ENCODE measurements at regions not wholly inside any gene's neighbourhood (a gene's known extent, or its start where the extent isn't known, plus 50 kb on each side); places are given as distances from the start of the nearest gene placed in this dataset.

DNA sequence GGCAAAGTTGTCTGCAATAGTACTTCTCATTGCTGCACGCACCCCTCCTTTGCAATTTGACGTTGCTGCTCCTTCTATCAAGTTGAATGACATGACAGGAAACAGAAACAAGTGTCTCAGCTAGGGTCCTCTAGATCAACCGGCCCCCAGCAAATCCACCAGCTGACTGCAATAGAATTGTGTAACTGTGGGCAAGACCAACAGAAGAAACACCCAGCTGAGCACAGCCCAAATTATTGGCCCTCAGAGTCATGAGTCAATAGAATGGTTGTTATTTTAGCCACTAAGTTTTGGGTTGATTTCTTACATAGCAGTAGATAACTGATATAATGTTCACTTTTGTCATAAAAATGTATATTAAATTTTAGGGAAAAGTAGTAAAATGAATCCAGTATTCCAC, 202.7 kb downstream of the MAFB start:
- DNase-seq (ENCODE audit: low spot score in 2 of 2): no peak
- no peaks in the 10 kb centered on the region for H3K4me1 Mint-ChIP-seq
- H3K27me3 Mint-ChIP-seq: peaks cover 4% of the 10 kb centered on the region
- no peak for ATAC-seq (ENCODE audit: low read depth)
- no peaks in the 10 kb centered on the region for H3K9me3 Mint-ChIP-seq
- H3K27ac Mint-ChIP-seq: no peak overlapping the region
- no peak overlapping the region for H3K4me3 Mint-ChIP-seq
- no peaks in the 10 kb centered on the region for H3K36me3 Mint-ChIP-seq

GRCh38 chr20:40481743-40482458, 207.1 kb downstream of the MAFB start:
- no peaks in the 10 kb centered on the region for H3K36me3 Mint-ChIP-seq
- H3K27me3 Mint-ChIP-seq: peaks cover 8% of the 10 kb centered on the region

GRCh38 chr20:40481337-40481736, 207.7 kb downstream of the MAFB start:
- no peak overlapping the region for H3K4me3 Mint-ChIP-seq
- peaks cover 11% of the 10 kb centered on the region for H3K27me3 Mint-ChIP-seq
- DNase-seq (ENCODE audit: low spot score in 2 of 2) (no peak), ATAC-seq (ENCODE audit: low read depth) (no peak)
- no peaks in the 10 kb centered on the region for H3K36me3 Mint-ChIP-seq
- no peaks in the 10 kb centered on the region for H3K9me3 Mint-ChIP-seq
- H3K27ac Mint-ChIP-seq: no peak overlapping the region
- no peaks in the 10 kb centered on the region for H3K4me1 Mint-ChIP-seq

More at GRCh38 chr20:40481743-40482458, 207.1 kb downstream of the MAFB start:
- H3K4me3 Mint-ChIP-seq: no peak overlapping the region
- ATAC-seq (ENCODE audit: low read depth) (no peak), DNase-seq (ENCODE audit: low spot score in 2 of 2) (no peak)
- no peaks in the 10 kb centered on the region for H3K9me3 Mint-ChIP-seq
- H3K4me1 Mint-ChIP-seq: no peaks in the 10 kb centered on the region
- no peak overlapping the region for H3K27ac Mint-ChIP-seq

DNA sequence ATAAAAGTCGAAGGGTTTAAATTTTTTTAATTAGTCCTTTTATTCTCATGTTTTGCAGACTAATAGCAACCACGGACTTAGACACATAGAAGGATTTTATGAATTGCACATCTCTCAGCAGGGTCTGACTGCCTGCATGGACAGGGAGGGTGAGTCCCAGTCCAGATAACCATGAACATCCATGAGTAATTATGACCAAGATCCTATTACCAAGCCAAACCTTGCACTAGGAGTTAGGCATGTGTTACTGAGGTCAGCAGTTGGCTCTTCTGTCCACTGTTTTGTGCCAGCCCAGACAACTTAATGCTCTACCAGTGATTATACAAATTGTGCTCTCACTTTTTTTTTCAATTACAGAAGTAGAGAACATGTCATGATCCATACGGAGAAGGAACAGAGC, 211.2 kb downstream of the MAFB start:
- Mint-ChIP-seq H3K4me3 (no peak overlapping the region), H3K27ac (no peak overlapping the region), H3K36me3 (no peaks in the 10 kb centered on the region), H3K9me3 (no peaks in the 10 kb centered on the region), H3K4me1 (no peaks in the 10 kb centered on the region), H3K27me3 (peaks cover 12% of the 10 kb centered on the region)
- ATAC-seq (ENCODE audit: low read depth) (no peak), DNase-seq (ENCODE audit: low spot score in 2 of 2) (no peak)

DNA sequence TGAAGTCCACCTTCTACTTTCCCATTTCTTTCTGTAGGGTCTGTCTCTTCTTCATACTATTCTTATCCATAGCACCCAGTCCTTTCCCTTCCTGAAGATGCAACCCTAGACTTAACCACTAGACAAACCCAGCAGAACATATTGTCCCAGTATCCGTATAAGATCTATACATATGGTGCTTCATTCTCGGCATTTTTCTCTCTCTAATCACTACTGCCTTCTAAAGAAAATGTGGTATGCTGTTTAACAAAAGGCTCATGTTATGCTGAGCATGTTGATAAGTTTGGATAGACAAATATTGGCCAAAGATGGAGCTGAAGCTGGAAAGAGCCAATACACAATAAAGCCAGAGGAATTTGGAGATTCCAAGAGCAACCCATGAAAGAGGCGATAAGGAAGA, 212.6 kb downstream of the MAFB start:
- Mint-ChIP-seq H3K9me3 (no peaks in the 10 kb centered on the region), H3K4me3 (no peak overlapping the region), H3K27ac (no peak overlapping the region), H3K36me3 (no peaks in the 10 kb centered on the region), H3K27me3 (peaks cover 8% of the 10 kb centered on the region), H3K4me1 (no peaks in the 10 kb centered on the region)
- DNase-seq (ENCODE audit: low spot score in 2 of 2): no peak
- no peak for ATAC-seq (ENCODE audit: low read depth)

- Mint-ChIP-seq H3K27ac (no peak overlapping the region), H3K4me1 (peaks cover 15% of the 10 kb centered on the region), H3K9me3 (no peaks in the 10 kb centered on the region), H3K36me3 (no peaks in the 10 kb centered on the region), H3K27me3 (peaks cover 7% of the 10 kb centered on the region), H3K4me3 (no peak overlapping the region)
- ATAC-seq (ENCODE audit: low read depth) (no peak), DNase-seq (ENCODE audit: low spot score in 2 of 2) (no peak)
Measured at GRCh38 chr20:40472905-40473304, 216.1 kb downstream of the MAFB start.

DNA sequence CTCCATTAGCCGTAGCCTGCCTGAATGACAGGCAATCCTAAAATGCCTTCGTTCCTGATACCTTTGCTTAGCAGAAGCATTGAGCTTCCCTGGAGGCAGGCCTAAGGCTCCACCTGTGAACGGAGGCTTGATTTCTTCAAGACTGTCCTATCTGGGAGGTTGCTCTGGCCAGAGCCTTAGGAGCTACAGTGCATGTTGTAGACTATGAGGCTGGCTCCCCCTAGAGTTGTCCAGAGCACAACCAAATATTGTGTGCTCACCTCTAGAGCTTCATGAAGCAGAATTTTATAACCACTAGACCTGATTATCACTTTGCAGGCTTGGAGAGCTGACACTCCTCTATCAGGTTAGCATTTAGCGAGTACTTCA, 217.8 kb downstream of the MAFB start:
- H3K27me3 Mint-ChIP-seq: no peaks in the 10 kb centered on the region
- DNase-seq (ENCODE audit: low spot score in 2 of 2): no peak
- ATAC-seq (ENCODE audit: low read depth): no peak
- no peaks in the 10 kb centered on the region for H3K36me3 Mint-ChIP-seq
- peak overlapping the region; percentile 9 for H3K4me3 Mint-ChIP-seq
- no peaks in the 10 kb centered on the region for H3K9me3 Mint-ChIP-seq
- H3K27ac Mint-ChIP-seq: no peak overlapping the region
- peaks cover 25% of the 10 kb centered on the region for H3K4me1 Mint-ChIP-seq

DNA sequence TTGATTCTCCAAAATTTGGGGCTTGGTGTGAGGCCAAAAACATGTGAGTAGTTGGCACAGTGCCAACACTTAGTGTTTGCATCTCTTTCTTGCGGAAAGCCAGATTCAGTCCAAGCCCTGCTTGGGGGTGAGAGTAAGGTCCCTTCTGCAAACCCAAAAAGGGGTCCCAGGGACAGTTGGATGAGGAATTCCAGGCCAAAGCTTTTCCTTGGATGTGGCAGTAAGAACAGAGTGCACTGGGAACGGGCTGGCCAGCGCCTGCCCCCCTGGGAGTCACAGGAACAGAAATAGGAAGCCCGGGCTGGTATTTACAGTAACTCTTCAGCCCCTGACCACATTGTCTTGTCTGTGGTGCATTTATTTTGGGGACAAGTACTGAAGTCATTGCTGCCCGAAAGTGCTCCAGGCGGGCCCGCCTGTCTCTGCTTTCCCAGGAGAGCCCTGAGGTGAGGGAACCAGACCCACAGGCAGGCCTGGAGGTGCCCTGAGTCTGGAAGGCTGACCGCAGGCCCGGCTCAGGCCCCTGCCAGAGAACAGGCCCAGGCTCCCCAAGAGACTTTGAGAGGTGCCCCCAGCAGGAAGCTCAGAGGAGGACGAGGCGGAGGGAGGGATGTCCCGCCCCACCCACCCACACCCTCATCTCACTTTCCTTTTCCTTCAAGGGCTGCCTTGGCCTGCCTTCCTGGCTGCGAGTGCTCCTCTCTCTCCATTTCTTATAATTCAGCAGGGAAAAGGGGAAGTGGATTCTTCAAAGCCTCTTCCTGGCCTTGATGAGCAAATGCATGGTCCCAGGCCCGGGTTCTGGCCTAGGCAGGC, 218.4 kb downstream of the MAFB start:
- Mint-ChIP-seq H3K9me3 (no peaks in the 10 kb centered on the region), H3K27me3 (no peaks in the 10 kb centered on the region), H3K4me3 (no peak overlapping the region), H3K36me3 (no peaks in the 10 kb centered on the region), H3K27ac (peak overlapping the region; percentile 14), H3K4me1 (peaks cover 25% of the 10 kb centered on the region)
- ATAC-seq (ENCODE audit: low read depth) (no peak), DNase-seq (ENCODE audit: low spot score in 2 of 2) (no peak)

DNA sequence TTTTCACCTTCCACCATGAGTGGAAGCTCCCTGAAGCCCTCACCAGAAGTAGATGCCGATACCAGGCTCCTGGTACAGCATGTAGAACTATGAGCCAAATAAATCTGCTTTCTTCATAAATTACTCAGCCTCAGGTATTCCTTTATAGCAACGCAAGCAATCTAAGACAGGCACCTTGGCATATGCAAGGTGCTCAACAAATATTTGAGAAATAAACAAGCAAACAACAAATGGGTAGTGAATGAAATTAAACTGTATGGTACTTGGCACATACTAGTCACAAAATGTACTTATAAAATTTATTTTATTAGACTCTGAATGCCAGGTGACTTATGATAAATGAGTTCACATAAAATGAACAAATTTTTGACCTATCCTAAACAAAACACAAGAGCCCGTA, 220.3 kb downstream of the MAFB start:
- Mint-ChIP-seq H3K4me1 (peaks cover 25% of the 10 kb centered on the region), H3K27me3 (no peaks in the 10 kb centered on the region), H3K9me3 (no peaks in the 10 kb centered on the region), H3K4me3 (no peak overlapping the region), H3K36me3 (no peaks in the 10 kb centered on the region), H3K27ac (peak overlapping the region; percentile 89)
- ATAC-seq (ENCODE audit: low read depth) (no peak), DNase-seq (ENCODE audit: low spot score in 2 of 2) (no peak)

- DNase-seq (ENCODE audit: low spot score in 2 of 2): no peak
- no peaks in the 10 kb centered on the region for H3K36me3 Mint-ChIP-seq
- peaks cover 25% of the 10 kb centered on the region for H3K4me1 Mint-ChIP-seq
- peak overlapping the region; percentile 43 for H3K4me3 Mint-ChIP-seq
- H3K27me3 Mint-ChIP-seq: no peaks in the 10 kb centered on the region
- peak overlapping the region; percentile 89 for H3K27ac Mint-ChIP-seq
- H3K9me3 Mint-ChIP-seq: no peaks in the 10 kb centered on the region
- peak; percentile 83 for ATAC-seq (ENCODE audit: low read depth)
Measured at GRCh38 chr20:40467703-40468411, 221.2 kb downstream of the MAFB start.

- ATAC-seq (ENCODE audit: low read depth) (no peak), DNase-seq (ENCODE audit: low spot score in 2 of 2) (no peak)
- Mint-ChIP-seq H3K9me3 (no peaks in the 10 kb centered on the region), H3K36me3 (no peaks in the 10 kb centered on the region), H3K27ac (peak overlapping the region; percentile 89), H3K27me3 (no peaks in the 10 kb centered on the region), H3K4me3 (no peak overlapping the region), H3K4me1 (peaks cover 25% of the 10 kb centered on the region)
Measured at GRCh38 chr20:40467067-40467466, 222.0 kb downstream of the MAFB start.

DNA sequence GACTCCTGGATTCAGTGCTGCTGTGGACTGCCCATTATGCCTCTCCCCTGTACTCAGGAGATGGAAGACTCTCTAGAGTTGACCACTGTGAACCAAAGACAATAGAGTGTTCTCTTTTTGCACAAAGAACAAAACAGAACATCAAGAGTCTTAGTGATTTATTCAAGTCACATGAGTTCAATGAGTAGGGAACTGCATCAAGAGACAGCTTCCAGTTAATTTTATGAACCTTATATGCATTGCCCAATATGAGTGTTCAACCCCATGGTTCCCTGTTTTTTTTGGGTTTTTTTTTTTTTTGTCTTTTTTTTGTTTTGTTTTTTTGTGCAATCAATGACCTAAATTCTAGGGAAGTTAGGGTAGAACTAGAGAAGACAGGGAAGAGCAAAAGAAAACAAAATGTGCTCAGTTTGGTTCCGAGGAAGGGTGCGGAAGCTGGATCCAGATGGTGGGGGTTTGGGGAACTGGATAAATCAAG, 224.3 kb downstream of the MAFB start:
- H3K27ac Mint-ChIP-seq: no peak overlapping the region
- H3K27me3 Mint-ChIP-seq: peaks cover 2% of the 10 kb centered on the region
- no peak overlapping the region for H3K4me3 Mint-ChIP-seq
- H3K36me3 Mint-ChIP-seq: no peaks in the 10 kb centered on the region
- H3K9me3 Mint-ChIP-seq: peaks cover 4% of the 10 kb centered on the region
- peaks cover 21% of the 10 kb centered on the region for H3K4me1 Mint-ChIP-seq
- no peak for DNase-seq (ENCODE audit: low spot score in 2 of 2)
- ATAC-seq (ENCODE audit: low read depth): no peak

DNA sequence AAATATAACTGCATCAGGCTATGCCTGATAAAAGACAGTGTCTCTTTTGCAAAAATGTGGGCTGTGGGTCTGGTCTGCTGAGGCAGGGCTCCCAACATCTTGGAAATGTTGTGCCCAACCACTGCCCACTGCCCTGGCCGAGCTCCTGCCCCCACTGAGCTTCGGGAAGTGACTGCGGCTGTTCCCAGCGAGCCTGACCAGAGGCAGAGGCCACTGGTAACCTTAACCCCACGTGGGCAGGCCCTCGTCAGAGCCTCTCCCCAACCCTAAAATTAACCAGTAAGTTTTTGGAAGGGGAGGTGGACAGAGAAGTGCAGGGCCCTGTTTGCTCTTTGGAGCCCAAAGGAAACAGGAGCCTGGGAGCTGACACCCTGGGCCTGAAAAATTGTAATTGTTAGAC, 225.9 kb downstream of the MAFB start:
- peaks cover 13% of the 10 kb centered on the region for H3K4me1 Mint-ChIP-seq
- ATAC-seq (ENCODE audit: low read depth) (no peak), DNase-seq (ENCODE audit: low spot score in 2 of 2) (no peak)
- no peak overlapping the region for H3K27ac Mint-ChIP-seq
- H3K27me3 Mint-ChIP-seq: peaks cover 2% of the 10 kb centered on the region
- H3K36me3 Mint-ChIP-seq: no peaks in the 10 kb centered on the region
- no peak overlapping the region for H3K4me3 Mint-ChIP-seq
- H3K9me3 Mint-ChIP-seq: peaks cover 4% of the 10 kb centered on the region

DNA sequence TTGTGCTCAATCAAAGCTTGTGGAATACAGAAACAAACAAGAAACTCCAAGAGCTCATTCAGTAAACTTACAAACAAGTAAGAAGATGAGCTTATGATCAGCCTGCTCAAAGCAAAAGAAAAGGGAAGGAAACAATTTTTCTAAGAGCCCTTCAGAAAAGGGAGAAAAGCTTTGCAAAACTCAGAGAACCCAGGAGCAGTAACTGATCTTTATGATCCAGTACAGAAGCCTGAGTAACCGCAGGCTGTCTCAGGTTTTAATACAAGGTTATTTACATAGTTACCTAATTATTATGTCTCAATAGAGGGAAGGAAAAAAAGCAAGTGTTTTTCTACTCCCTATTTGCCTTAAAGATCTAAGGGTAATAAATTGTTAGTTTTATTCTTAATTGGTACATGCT, 226.5 kb downstream of the MAFB start:
- ATAC-seq (ENCODE audit: low read depth): no peak
- no peak overlapping the region for H3K27ac Mint-ChIP-seq
- DNase-seq (ENCODE audit: low spot score in 2 of 2): no peak
- no peaks in the 10 kb centered on the region for H3K36me3 Mint-ChIP-seq
- peaks cover 9% of the 10 kb centered on the region for H3K4me1 Mint-ChIP-seq
- peaks cover 4% of the 10 kb centered on the region for H3K9me3 Mint-ChIP-seq
- peaks cover 2% of the 10 kb centered on the region for H3K27me3 Mint-ChIP-seq
- H3K4me3 Mint-ChIP-seq: no peak overlapping the region

Measured in memory B cell (primary cell).